ENCODE measurements at regions not wholly inside any gene's neighbourhood (a gene's known extent, or its start where the extent isn't known, plus 50 kb on each side); places are given as distances from the start of the nearest gene placed in this dataset.

GRCh38 chr4:144338834-144339233, 198.3 kb upstream of the GYPA start:
- no peaks in the 10 kb centered on the region for H3K9me3 ChIP-seq (ENCODE audit: control insufficient read depth, insufficient read depth, low read length)
- no peak overlapping the region for H3K18ac ChIP-seq (ENCODE audit: low read depth, low read length)
- H2AK9ac ChIP-seq (replicated peaks; ENCODE audit: low read depth, low read length, poor library complexity), result no peak overlapping the region
- ChIA-PET POLR2A (ENCODE audit: unreplicated experiment) (no interaction called here), CTCF (no interaction called here)
- no peak overlapping the region for H3K4me3 ChIP-seq (ENCODE audit: insufficient read depth, low read depth, low read length)
- no peak overlapping the region for H4K8ac ChIP-seq (ENCODE audit: low read depth in 2 of 2, low read length in 2 of 2)
- no peak overlapping the region for H3K27ac ChIP-seq (ENCODE audit: insufficient read depth, low read length)
- dilution Hi-C loops (cut with HindIII; ENCODE audit: low sequenced_read_pairs, unreplicated experiment) (no loop called here), in situ Hi-C loops (cut with MboI; ENCODE audit: low sequenced_read_pairs) (no loop called here), intact Hi-C loops (cut with micrococcal nuclease) (no loop called here)
- H3K4me1 ChIP-seq (ENCODE audit: control insufficient read depth, insufficient read depth, low read length), result no peaks in the 10 kb centered on the region
- H2BK5ac ChIP-seq (ENCODE audit: low read depth, low read length, poor library complexity, severe bottlenecking), result no peak overlapping the region
- no peak overlapping the region for H3K4me2 ChIP-seq (ENCODE audit: low read depth, low read length)
- TF ChIP-seq FOS (IDR thresholded peaks at IDR 0.05; ENCODE audit: low read depth, low read length), result no peak
- no peak for TF ChIP-seq SMC3 (IDR thresholded peaks at IDR 0.05; ENCODE audit: low read depth, low read length)
- no peak overlapping the region for H3K9ac ChIP-seq (ENCODE audit: low read depth, low read length)
- no peak overlapping the region for H4K5ac ChIP-seq (ENCODE audit: low read depth, low read length)
- H4K20me1 ChIP-seq (ENCODE audit: insufficient read depth, low read length), result no peaks in the 10 kb centered on the region
- no CpG with 5 or more reads among the region's 2 CpGs for WGBS, 2 experiments (ENCODE audit: extremely low coverage in 2 of 2, insufficient read length in 1 of 2)
- H3K4ac ChIP-seq (ENCODE audit: low read depth, low read length), result no peak overlapping the region
- H4K91ac ChIP-seq (ENCODE audit: insufficient read depth, low read depth, low read length), result no peak overlapping the region
- no peak overlapping the region for H2BK15ac ChIP-seq (ENCODE audit: low read depth, low read length)
- H3K56ac ChIP-seq (ENCODE audit: extremely low read depth, insufficient read depth, low read length), result no peak overlapping the region
- no peak overlapping the region for H2AK5ac ChIP-seq (ENCODE audit: low read depth, low read length)
- no peak for DNase-seq
- H3K14ac ChIP-seq (replicated peaks; ENCODE audit: low read depth, low read length), result no peak overlapping the region
- H3K79me1 ChIP-seq (ENCODE audit: low read depth in 1 of 2, low read length in 2 of 2), result no peaks in the 10 kb centered on the region
- H2AFZ ChIP-seq (replicated peaks; ENCODE audit: low read length, poor library complexity), result no peak overlapping the region
- no peak overlapping the region for H3K23ac ChIP-seq (ENCODE audit: low read depth, low read length)
- H3K9me1 ChIP-seq (ENCODE audit: insufficient read depth, low read length), result no peaks in the 10 kb centered on the region
- no peak overlapping the region for H2BK20ac ChIP-seq (ENCODE audit: low read depth, low read length)
- H3K36me3 ChIP-seq (ENCODE audit: control insufficient read depth, insufficient read depth, low read length), result no peaks in the 10 kb centered on the region
- BruUV-seq (replicated peaks), result no TSS peak
- no peak overlapping the region for H2BK120ac ChIP-seq (ENCODE audit: low read depth, low read length)
- H3K27me3 ChIP-seq (ENCODE audit: control insufficient read depth, insufficient read depth, low read length), result no peaks in the 10 kb centered on the region
- no peak for ATAC-seq (ENCODE audit: low read depth)
